ENCODE measurements at regions not wholly inside any gene's neighbourhood (a gene's known extent, or its start where the extent isn't known, plus 50 kb on each side); places are given as distances from the start of the nearest gene placed in this dataset.

- Mint-ChIP-seq H3K4me1 (ENCODE audit: low read depth, unreplicated experiment) (peaks cover 5% of the 10 kb centered on the region), H3K27me3 (ENCODE audit: low read depth, unreplicated experiment) (peaks cover 4% of the 10 kb centered on the region), H3K4me3 (ENCODE audit: unreplicated experiment) (no peak overlapping the region), H3K27ac (ENCODE audit: unreplicated experiment) (no peak overlapping the region), H3K36me3 (ENCODE audit: low read depth, unreplicated experiment) (no peaks in the 10 kb centered on the region), H3K9me3 (ENCODE audit: unreplicated experiment) (peaks cover 2% of the 10 kb centered on the region)
- Histone ChIP-seq H3K27ac (ENCODE audit: low read depth, low read length) (no peak overlapping the region), H3K4me3 (ENCODE audit: insufficient read depth, low read depth, low read length) (no peak overlapping the region), H3K4me2 (ENCODE audit: low read length) (no peak overlapping the region), H4K20me1 (ENCODE audit: insufficient read depth, low read length) (no peaks in the 10 kb centered on the region), H3K79me2 (ENCODE audit: insufficient read depth, low read length) (no peaks in the 10 kb centered on the region), H3K9me3 (ENCODE audit: insufficient read depth, low read depth, low read length) (no peaks in the 10 kb centered on the region), H3K9ac (ENCODE audit: low read length) (no peak overlapping the region), H3K27me3 (ENCODE audit: insufficient read depth, low read length) (no peaks in the 10 kb centered on the region), H3K36me3 (ENCODE audit: insufficient read depth, low read length) (no peaks in the 10 kb centered on the region), H2AFZ (ENCODE audit: low read depth, low read length) (no peak overlapping the region), H3K4me1 (ENCODE audit: insufficient read depth, low read length) (no peaks in the 10 kb centered on the region)
- DNase-seq (ENCODE audit: low read depth) (no peak), FAIRE-seq (no peak)
- TF ChIP-seq EZH2 (IDR thresholded peaks at IDR 0.05; ENCODE audit: insufficient read depth, low read length): no peak
- TF ChIP-seq CTCF (IDR thresholded peaks at IDR 0.05; ENCODE audit: insufficient read depth, low read depth, low read length): no peak
These were observed 152.1 kb upstream of the SOX21 start for GRCh38 chr13:94864474-94864873.

- Histone ChIP-seq H4K20me1 (ENCODE audit: insufficient read depth, low read length) (no peaks in the 10 kb centered on the region), H3K9ac (ENCODE audit: low read length) (peak overlapping the region; percentile 26), H3K4me3 (ENCODE audit: insufficient read depth, low read depth, low read length) (peak overlapping the region; percentile 48), H2AFZ (ENCODE audit: low read depth, low read length) (peak overlapping the region; percentile 54), H3K27me3 (ENCODE audit: insufficient read depth, low read length) (no peaks in the 10 kb centered on the region), H3K4me1 (ENCODE audit: insufficient read depth, low read length) (no peaks in the 10 kb centered on the region), H3K9me3 (ENCODE audit: insufficient read depth, low read depth, low read length) (no peaks in the 10 kb centered on the region), H3K4me2 (ENCODE audit: low read length) (peak overlapping the region; percentile 77), H3K27ac (ENCODE audit: low read depth, low read length) (no peak overlapping the region), H3K79me2 (ENCODE audit: insufficient read depth, low read length) (no peaks in the 10 kb centered on the region), H3K36me3 (ENCODE audit: insufficient read depth, low read length) (no peaks in the 10 kb centered on the region)
- peaks cover 5% of the 10 kb centered on the region for H3K4me1 Mint-ChIP-seq (ENCODE audit: low read depth, unreplicated experiment)
- H3K27me3 Mint-ChIP-seq (ENCODE audit: low read depth, unreplicated experiment): peaks cover 7% of the 10 kb centered on the region
- H3K36me3 Mint-ChIP-seq (ENCODE audit: low read depth, unreplicated experiment): no peaks in the 10 kb centered on the region
- FAIRE-seq (peak; percentile 23), DNase-seq (ENCODE audit: low read depth) (peak; percentile 14)
- H3K4me3 Mint-ChIP-seq (ENCODE audit: unreplicated experiment): no peak overlapping the region
- peak overlapping the region; percentile 66 for H3K27ac Mint-ChIP-seq (ENCODE audit: unreplicated experiment)
- no peaks in the 10 kb centered on the region for H3K9me3 Mint-ChIP-seq (ENCODE audit: unreplicated experiment)
- TF ChIP-seq CTCF (IDR thresholded peaks at IDR 0.05; ENCODE audit: insufficient read depth, low read depth, low read length) (no peak), EZH2 (IDR thresholded peaks at IDR 0.05; ENCODE audit: insufficient read depth, low read length) (no peak)
These were observed 148.6 kb upstream of the SOX21 start for GRCh38 chr13:94860981-94861407.

GRCh38 chr13:94859811-94860210 lies 147.5 kb upstream of the SOX21 start:
- no peaks in the 10 kb centered on the region for H3K27me3 ChIP-seq (ENCODE audit: insufficient read depth, low read length)
- H3K4me1 Mint-ChIP-seq (ENCODE audit: low read depth, unreplicated experiment): peaks cover 5% of the 10 kb centered on the region
- H2AFZ ChIP-seq (ENCODE audit: low read depth, low read length): no peak overlapping the region
- FAIRE-seq: no peak
- no peaks in the 10 kb centered on the region for H3K9me3 ChIP-seq (ENCODE audit: insufficient read depth, low read depth, low read length)
- no peaks in the 10 kb centered on the region for H3K36me3 Mint-ChIP-seq (ENCODE audit: low read depth, unreplicated experiment)
- H3K27me3 Mint-ChIP-seq (ENCODE audit: low read depth, unreplicated experiment): peaks cover 7% of the 10 kb centered on the region
- H3K4me2 ChIP-seq (ENCODE audit: low read length): no peak overlapping the region
- DNase-seq (ENCODE audit: low read depth): no peak
- no peak overlapping the region for H3K27ac ChIP-seq (ENCODE audit: low read depth, low read length)
- no peaks in the 10 kb centered on the region for H3K4me1 ChIP-seq (ENCODE audit: insufficient read depth, low read length)
- no peaks in the 10 kb centered on the region for H4K20me1 ChIP-seq (ENCODE audit: insufficient read depth, low read length)
- no peak for TF ChIP-seq CTCF (IDR thresholded peaks at IDR 0.05; ENCODE audit: insufficient read depth, low read depth, low read length)
- TF ChIP-seq EZH2 (IDR thresholded peaks at IDR 0.05; ENCODE audit: insufficient read depth, low read length): no peak
- no peaks in the 10 kb centered on the region for H3K36me3 ChIP-seq (ENCODE audit: insufficient read depth, low read length)
- H3K4me3 ChIP-seq (ENCODE audit: insufficient read depth, low read depth, low read length): no peak overlapping the region
- H3K4me3 Mint-ChIP-seq (ENCODE audit: unreplicated experiment): no peak overlapping the region
- H3K9me3 Mint-ChIP-seq (ENCODE audit: unreplicated experiment): no peaks in the 10 kb centered on the region
- no peak overlapping the region for H3K27ac Mint-ChIP-seq (ENCODE audit: unreplicated experiment)
- H3K79me2 ChIP-seq (ENCODE audit: insufficient read depth, low read length): no peaks in the 10 kb centered on the region
- no peak overlapping the region for H3K9ac ChIP-seq (ENCODE audit: low read length)
